CD4-positive, CD25-positive, alpha-beta regulatory T cell (primary cell): ENCODE measurements at regions not wholly inside any gene's neighbourhood (a gene's known extent, or its start where the extent isn't known, plus 50 kb on each side); places are given as distances from the start of the nearest gene placed in this dataset.

ENCODE experiments used
- ATAC-seq, 2 donors: fragments of 150-1000 bp; cut with Tn5 transposase; one replicate each; pipeline ENCODE4 v1.10.0; 2021; ENCODE audit warnings: low read depth in 2 of 2, moderate number of reproducible peaks in 2 of 2, moderate library complexity in 1 of 2
- DNase-seq, 3 donors: peaks; one replicate each; pipeline versions ENCODE4 v3.0.0 to v3.0.0-alpha.2; 2012 to 2022; ENCODE audit warnings: mixed read lengths in 1 of 3
- H3K27ac ChIP-seq: one replicate; pipeline ENCODE4 v1.7.0; 2013; ENCODE audit warnings: mild to moderate bottlenecking, low read length; ENCODE audit not compliant: insufficient read depth, poor library complexity, severe bottlenecking
- H3K27me3 ChIP-seq: one replicate; pipeline ENCODE4 v1.7.0; 2013; ENCODE audit warnings: low read length; ENCODE audit not compliant: control insufficient read depth, insufficient read depth
- H3K36me3 ChIP-seq: one replicate; pipeline ENCODE4 v1.7.0; 2013; ENCODE audit warnings: mild to moderate bottlenecking, low read length, moderate library complexity; ENCODE audit not compliant: control insufficient read depth, insufficient read depth
- H3K4me1 ChIP-seq: 2 replicates; pipeline ENCODE4 v1.7.0; 2013; ENCODE audit warnings: mild to moderate bottlenecking, low read length; ENCODE audit not compliant: insufficient read depth, control insufficient read depth, poor library complexity, severe bottlenecking
- H3K4me3 ChIP-seq: one replicate; pipeline ENCODE4 v1.7.0; 2013; ENCODE audit warnings: low read depth, mild to moderate bottlenecking, low read length, moderate library complexity
- H3K9me3 ChIP-seq, 2 experiments: 1 replicate in 1 of 2; 2 replicates in 1 of 2; pipeline ENCODE4 v1.7.0; 2013; ENCODE audit warnings: low read length in 2 of 2, mild to moderate bottlenecking in 1 of 2, moderate library complexity in 1 of 2; ENCODE audit not compliant: control insufficient read depth in 2 of 2
- H3K27ac Mint-ChIP-seq, 3 donors: one replicate each; pipeline ENCODE4 v1.8.0; 2020 to 2022; ENCODE audit warnings: mild to moderate bottlenecking in 3 of 3, mixed read lengths in 3 of 3, moderate library complexity in 2 of 3
- H3K27me3 Mint-ChIP-seq: one replicate; pipeline ENCODE4 v1.8.0; 2022; ENCODE audit warnings: mild to moderate bottlenecking, mixed read lengths
- H3K36me3 Mint-ChIP-seq: one replicate; pipeline ENCODE4 v1.8.0; 2020; ENCODE audit warnings: mixed read lengths
- H3K4me1 Mint-ChIP-seq, 4 donors: one replicate each; pipeline ENCODE4 v1.8.0; 2020 to 2022; ENCODE audit warnings: mixed read lengths in 4 of 4, mild to moderate bottlenecking in 1 of 4
- H3K4me3 Mint-ChIP-seq, 4 donors: one replicate each; pipeline ENCODE4 v1.8.0; 2020 to 2022; ENCODE audit warnings: mild to moderate bottlenecking in 4 of 4, mixed read lengths in 4 of 4, moderate library complexity in 3 of 4
- H3K9me3 Mint-ChIP-seq, 7 donors: one replicate each; pipeline ENCODE4 v1.8.0; 2020 to 2022; ENCODE audit warnings: mixed read lengths in 7 of 7, mild to moderate bottlenecking in 3 of 7, moderate library complexity in 2 of 7

GRCh38 chr6:169372589-169372988, 118.9 kb upstream of the THBS2 start:
- Histone ChIP-seq H3K27me3 (no peaks in the 10 kb centered on the region), H3K9me3 (peaks cover 0 to 7% of the 10 kb centered on the region in 2 experiments)
- no peak overlapping the region for H3K4me3 Mint-ChIP-seq

GRCh38 chr6:169371344-169372127, 117.9 kb upstream of the THBS2 start:
- Histone ChIP-seq H3K27ac (no peak overlapping the region), H3K4me3 (no peak overlapping the region), H3K36me3 (no peaks in the 10 kb centered on the region), H3K27me3 (no peaks in the 10 kb centered on the region), H3K9me3 (peaks cover 0 to 7% of the 10 kb centered on the region in 2 experiments), H3K4me1 (no peaks in the 10 kb centered on the region)
- peaks cover 0 to 7% (median 1%) of the 10 kb centered on the region in 7 donors for H3K9me3 Mint-ChIP-seq
- no peak overlapping the region for H3K4me3 Mint-ChIP-seq
- H3K4me1 Mint-ChIP-seq: no peaks in the 10 kb centered on the region
- H3K27me3 Mint-ChIP-seq: no peaks in the 10 kb centered on the region
- no peak overlapping the region for H3K27ac Mint-ChIP-seq
- DNase-seq (no peak), ATAC-seq (no peak)
- no peaks in the 10 kb centered on the region for H3K36me3 Mint-ChIP-seq

More at GRCh38 chr6:169372589-169372988, 118.9 kb upstream of the THBS2 start:
- DNase-seq (no peak), ATAC-seq (no peak)
- no peaks in the 10 kb centered on the region for H3K4me1 Mint-ChIP-seq
- no peaks in the 10 kb centered on the region for H3K27me3 Mint-ChIP-seq
- no peaks in the 10 kb centered on the region for H3K36me3 ChIP-seq
- H3K27ac ChIP-seq: no peak overlapping the region
- H3K27ac Mint-ChIP-seq: no peak overlapping the region
- H3K9me3 Mint-ChIP-seq: peaks cover 0 to 8% (median 2%) of the 10 kb centered on the region in 7 donors
- H3K36me3 Mint-ChIP-seq: no peaks in the 10 kb centered on the region
- H3K4me3 ChIP-seq: no peak overlapping the region
- no peaks in the 10 kb centered on the region for H3K4me1 ChIP-seq

- Histone ChIP-seq H3K9me3 (peaks cover 0 to 7% of the 10 kb centered on the region in 2 experiments), H3K36me3 (no peaks in the 10 kb centered on the region), H3K4me3 (no peak overlapping the region), H3K27ac (no peak overlapping the region), H3K27me3 (no peaks in the 10 kb centered on the region), H3K4me1 (no peaks in the 10 kb centered on the region)
- no peaks in the 10 kb centered on the region for H3K27me3 Mint-ChIP-seq
- H3K36me3 Mint-ChIP-seq: no peaks in the 10 kb centered on the region
- peaks cover 0 to 5% (median 0%) of the 10 kb centered on the region in 7 donors for H3K9me3 Mint-ChIP-seq
- no peaks in the 10 kb centered on the region for H3K4me1 Mint-ChIP-seq
- no peak overlapping the region for H3K27ac Mint-ChIP-seq
- H3K4me3 Mint-ChIP-seq: no peak overlapping the region
- DNase-seq (no peak), ATAC-seq (no peak)
These were observed 117.2 kb upstream of the THBS2 start for GRCh38 chr6:169370666-169371343.

GRCh38 chr6:169370054-169370453, 116.4 kb upstream of the THBS2 start:
- H3K27ac ChIP-seq: no peak overlapping the region
- H3K4me1 Mint-ChIP-seq: no peaks in the 10 kb centered on the region
- H3K4me3 Mint-ChIP-seq: no peak overlapping the region
- no peaks in the 10 kb centered on the region for H3K27me3 ChIP-seq
- H3K27me3 Mint-ChIP-seq: no peaks in the 10 kb centered on the region
- DNase-seq: no peak
- no peak overlapping the region for H3K27ac Mint-ChIP-seq
- no peaks in the 10 kb centered on the region for H3K36me3 ChIP-seq
- H3K9me3 Mint-ChIP-seq: peaks cover 0 to 5% (median 0%) of the 10 kb centered on the region in 7 donors
- H3K9me3 ChIP-seq: no peaks in the 10 kb centered on the region
- H3K36me3 Mint-ChIP-seq: no peaks in the 10 kb centered on the region
- no peaks in the 10 kb centered on the region for H3K4me1 ChIP-seq
- no peak for ATAC-seq
- H3K4me3 ChIP-seq: no peak overlapping the region

- Histone ChIP-seq H3K36me3 (no peaks in the 10 kb centered on the region), H3K4me3 (no peak overlapping the region), H3K9me3 (no peaks in the 10 kb centered on the region), H3K4me1 (no peaks in the 10 kb centered on the region), H3K27me3 (no peaks in the 10 kb centered on the region), H3K27ac (no peak overlapping the region)
- Mint-ChIP-seq H3K27me3 (no peaks in the 10 kb centered on the region), H3K36me3 (no peaks in the 10 kb centered on the region), H3K27ac (no peak overlapping the region), H3K9me3 (peaks cover 0 to 2% (median 0%) of the 10 kb centered on the region in 7 donors), H3K4me1 (no peaks in the 10 kb centered on the region), H3K4me3 (no peak overlapping the region)
- no peak for ATAC-seq
- no peak for DNase-seq
These were observed 114.6 kb upstream of the THBS2 start for GRCh38 chr6:169368200-169368599.

GRCh38 chr6:169367507-169367906, 113.9 kb upstream of the THBS2 start:
- no peak overlapping the region for H3K4me3 Mint-ChIP-seq
- DNase-seq: no peak
- no peak for ATAC-seq

GRCh38 chr6:169366258-169366901, 112.7 kb upstream of the THBS2 start:
- Mint-ChIP-seq H3K9me3 (peaks cover 0 to 2% (median 0%) of the 10 kb centered on the region in 7 donors), H3K27me3 (no peaks in the 10 kb centered on the region), H3K36me3 (no peaks in the 10 kb centered on the region), H3K4me3 (no peak overlapping the region), H3K4me1 (no peaks in the 10 kb centered on the region), H3K27ac (no peak overlapping the region)
- no peak for DNase-seq
- H3K36me3 ChIP-seq: no peaks in the 10 kb centered on the region
- H3K9me3 ChIP-seq: no peaks in the 10 kb centered on the region
- no peaks in the 10 kb centered on the region for H3K4me1 ChIP-seq
- no peak for ATAC-seq
- H3K27me3 ChIP-seq: no peaks in the 10 kb centered on the region
- H3K27ac ChIP-seq: no peak overlapping the region
- no peak overlapping the region for H3K4me3 ChIP-seq

More at GRCh38 chr6:169367507-169367906, 113.9 kb upstream of the THBS2 start:
- Histone ChIP-seq H3K4me3 (no peak overlapping the region), H3K27ac (no peak overlapping the region), H3K27me3 (no peaks in the 10 kb centered on the region), H3K36me3 (no peaks in the 10 kb centered on the region), H3K4me1 (no peaks in the 10 kb centered on the region), H3K9me3 (no peaks in the 10 kb centered on the region)
- H3K27ac Mint-ChIP-seq: no peak overlapping the region
- H3K36me3 Mint-ChIP-seq: no peaks in the 10 kb centered on the region
- peaks cover 0 to 2% (median 0%) of the 10 kb centered on the region in 7 donors for H3K9me3 Mint-ChIP-seq
- H3K4me1 Mint-ChIP-seq: no peaks in the 10 kb centered on the region
- no peaks in the 10 kb centered on the region for H3K27me3 Mint-ChIP-seq
